ENCODE measurements at regions not wholly inside any gene's neighbourhood (a gene's known extent, or its start where the extent isn't known, plus 50 kb on each side); places are given as distances from the start of the nearest gene placed in this dataset.

DNA sequence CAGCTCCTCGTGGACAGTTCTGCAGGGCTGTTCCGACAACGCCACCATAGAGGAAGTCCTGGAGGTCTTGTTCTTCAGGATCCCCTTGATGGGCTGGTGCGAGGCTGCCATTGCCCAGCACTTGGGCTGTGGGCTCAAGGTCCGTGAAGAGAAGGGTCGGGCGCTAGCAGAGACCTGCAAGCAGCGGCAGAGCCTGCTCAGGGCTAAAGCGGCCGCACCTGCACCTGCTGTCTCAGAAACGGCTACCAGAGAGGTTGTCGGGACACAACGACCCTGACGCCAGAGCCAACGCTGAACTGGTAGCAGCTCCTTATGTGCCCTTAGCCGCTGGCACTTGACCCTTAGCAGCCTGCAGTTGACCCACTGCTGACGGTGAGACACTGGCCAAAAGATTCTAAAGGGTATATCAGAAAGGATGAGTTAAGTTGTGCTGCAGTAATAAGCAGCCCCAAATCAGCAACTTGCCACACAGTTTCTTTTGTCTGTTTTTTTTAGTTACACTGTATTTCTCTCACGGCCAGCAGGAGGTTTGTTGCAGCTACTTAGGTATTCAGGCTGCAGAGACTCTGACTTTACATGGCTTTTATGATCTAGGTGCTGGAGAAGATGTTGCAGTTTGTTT is 55.5 kb upstream of the ST6GAL2 start:
- Histone ChIP-seq H3K27ac (no peak overlapping the region), H3K4me1 (no peaks in the 10 kb centered on the region), H3K27me3 (no peaks in the 10 kb centered on the region), H3K9me3 (no peaks in the 10 kb centered on the region), H3K36me3 (no peaks in the 10 kb centered on the region), H3K4me3 (no peak overlapping the region)
- no peak for DNase-seq
- in situ Hi-C loops (cut with MboI; ENCODE audit: low sequenced_read_pairs in 4 of 4) (no loop called here), intact Hi-C loops (cut with DNase I; ENCODE audit: low total_unique reads) (no loop called here)
- no peak for ATAC-seq
- TF ChIP-seq POLR2A (IDR thresholded peaks at IDR 0.05) = no peak
- TF ChIP-seq, protein P1, sequence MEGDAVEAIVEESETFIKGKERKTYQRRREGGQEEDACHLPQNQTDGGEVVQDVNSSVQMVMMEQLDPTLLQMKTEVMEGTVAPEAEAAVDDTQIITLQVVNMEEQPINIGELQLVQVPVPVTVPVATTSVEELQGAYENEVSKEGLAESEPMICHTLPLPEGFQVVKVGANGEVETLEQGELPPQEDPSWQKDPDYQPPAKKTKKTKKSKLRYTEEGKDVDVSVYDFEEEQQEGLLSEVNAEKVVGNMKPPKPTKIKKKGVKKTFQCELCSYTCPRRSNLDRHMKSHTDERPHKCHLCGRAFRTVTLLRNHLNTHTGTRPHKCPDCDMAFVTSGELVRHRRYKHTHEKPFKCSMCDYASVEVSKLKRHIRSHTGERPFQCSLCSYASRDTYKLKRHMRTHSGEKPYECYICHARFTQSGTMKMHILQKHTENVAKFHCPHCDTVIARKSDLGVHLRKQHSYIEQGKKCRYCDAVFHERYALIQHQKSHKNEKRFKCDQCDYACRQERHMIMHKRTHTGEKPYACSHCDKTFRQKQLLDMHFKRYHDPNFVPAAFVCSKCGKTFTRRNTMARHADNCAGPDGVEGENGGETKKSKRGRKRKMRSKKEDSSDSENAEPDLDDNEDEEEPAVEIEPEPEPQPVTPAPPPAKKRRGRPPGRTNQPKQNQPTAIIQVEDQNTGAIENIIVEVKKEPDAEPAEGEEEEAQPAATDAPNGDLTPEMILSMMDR (IDR thresholded peaks at IDR 0.05 in 4 of 5, conservative IDR thresholded peaks at IDR 0.05 in 1 of 5) = no peak

DNA sequence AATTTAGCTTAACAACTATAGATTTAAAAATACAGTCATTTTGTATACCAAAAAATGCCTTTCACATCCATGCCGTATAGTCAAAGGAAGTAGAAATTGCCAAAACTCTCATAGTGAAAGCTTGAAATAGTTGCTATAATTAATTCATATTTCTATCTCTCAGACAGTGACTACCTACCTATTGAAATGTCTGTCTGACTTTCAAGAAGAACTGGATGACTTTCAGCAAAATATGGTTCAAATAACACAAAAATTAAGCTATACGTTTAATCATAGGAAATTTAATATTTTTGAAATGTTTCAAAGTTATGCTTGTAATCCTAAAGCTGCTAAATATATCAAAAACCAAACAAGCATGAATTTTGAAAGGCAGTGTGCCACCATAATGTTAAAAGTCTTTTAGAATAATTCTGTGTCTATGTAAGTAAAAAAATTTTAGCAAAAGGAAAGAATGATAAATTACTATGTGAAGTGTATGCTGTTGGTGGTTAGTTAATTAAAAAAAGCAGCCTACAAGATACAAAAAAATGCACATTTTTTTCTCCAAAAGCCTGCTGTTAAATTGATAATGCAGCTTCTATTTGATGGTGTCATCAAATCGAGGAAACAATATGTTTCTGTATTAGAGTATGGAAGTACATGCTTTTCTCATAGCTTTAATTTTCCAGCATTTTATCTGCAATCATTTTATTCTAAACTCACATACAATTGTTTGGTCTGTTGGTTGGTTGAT is 57.7 kb upstream of the ST6GAL2 start:
- no peak overlapping the region for H3K4me3 ChIP-seq
- no peaks in the 10 kb centered on the region for H3K36me3 ChIP-seq
- TF ChIP-seq, protein P1 (IDR thresholded peaks at IDR 0.05 in 4 of 5, conservative IDR thresholded peaks at IDR 0.05 in 1 of 5) = no peak
- no peak for TF ChIP-seq POLR2A (IDR thresholded peaks at IDR 0.05)
- H3K27me3 ChIP-seq = no peaks in the 10 kb centered on the region
- in situ Hi-C loops (cut with MboI; ENCODE audit: low sequenced_read_pairs in 4 of 4) (no loop called here), intact Hi-C loops (cut with DNase I; ENCODE audit: low total_unique reads) (no loop called here)
- H3K4me1 ChIP-seq = no peaks in the 10 kb centered on the region
- H3K9me3 ChIP-seq = no peaks in the 10 kb centered on the region
- DNase-seq (no peak), ATAC-seq (no peak)
- H3K27ac ChIP-seq = no peak overlapping the region

DNA sequence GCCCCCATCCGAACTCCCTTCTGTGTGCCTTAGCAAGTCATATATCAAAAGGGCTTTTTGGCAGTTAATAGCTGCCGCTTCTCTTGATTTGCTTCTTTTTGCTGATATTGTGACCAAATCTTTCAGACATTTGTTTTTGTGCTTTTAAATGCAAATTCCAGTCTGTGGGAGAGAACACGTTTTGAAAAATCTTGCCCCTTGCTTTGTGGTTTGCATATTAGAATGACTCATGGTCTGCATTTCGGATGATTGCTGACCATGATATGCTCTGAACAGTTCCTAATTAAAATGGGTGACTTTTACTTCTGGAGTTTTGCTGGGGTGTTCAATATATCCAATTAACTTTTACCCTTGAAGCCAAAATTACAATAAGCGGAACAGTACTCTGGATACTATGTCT is 58.2 kb upstream of the ST6GAL2 start:
- Histone ChIP-seq H3K27me3 (no peaks in the 10 kb centered on the region), H3K27ac (no peak overlapping the region), H3K9me3 (no peaks in the 10 kb centered on the region), H3K36me3 (no peaks in the 10 kb centered on the region), H3K4me3 (no peak overlapping the region), H3K4me1 (no peaks in the 10 kb centered on the region)
- no peak for TF ChIP-seq POLR2A (IDR thresholded peaks at IDR 0.05)
- TF ChIP-seq, protein P1 (IDR thresholded peaks at IDR 0.05 in 4 of 5, conservative IDR thresholded peaks at IDR 0.05 in 1 of 5) = no peak
- DNase-seq = no peak
- intact Hi-C loops (cut with DNase I; ENCODE audit: low total_unique reads) (no loop called here), in situ Hi-C loops (cut with MboI; ENCODE audit: low sequenced_read_pairs in 4 of 4) (no loop called here)
- no peak for ATAC-seq

DNA sequence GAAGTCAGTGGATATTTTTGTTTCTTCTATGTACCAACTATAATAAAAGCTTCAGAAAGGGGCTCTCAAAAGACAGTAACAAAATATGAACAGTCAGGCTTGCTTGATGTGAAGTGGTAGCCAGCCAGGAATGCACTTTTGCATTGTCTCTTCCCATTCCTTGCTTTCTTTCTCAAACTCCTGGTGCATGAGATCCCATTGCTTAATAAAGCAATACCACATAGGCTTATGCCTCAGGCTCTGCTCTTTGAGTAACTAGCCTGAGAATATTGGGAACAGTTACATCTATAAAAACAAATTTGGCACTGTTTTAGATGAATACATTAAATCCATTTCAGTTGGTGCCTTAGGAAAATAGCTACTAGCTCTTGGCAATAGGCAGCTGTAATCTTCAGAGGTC is 62.6 kb upstream of the ST6GAL2 start:
- Histone ChIP-seq H3K9me3 (no peaks in the 10 kb centered on the region), H3K27me3 (no peaks in the 10 kb centered on the region), H3K4me1 (no peaks in the 10 kb centered on the region), H3K4me3 (no peak overlapping the region), H3K36me3 (no peaks in the 10 kb centered on the region), H3K27ac (no peak overlapping the region)
- ATAC-seq (no peak), DNase-seq (no peak)
- intact Hi-C loops (cut with DNase I; ENCODE audit: low total_unique reads) (no loop called here), in situ Hi-C loops (cut with MboI; ENCODE audit: low sequenced_read_pairs in 4 of 4) (no loop called here)
- TF ChIP-seq, protein P1 (IDR thresholded peaks at IDR 0.05 in 4 of 5, conservative IDR thresholded peaks at IDR 0.05 in 1 of 5) = no peak
- TF ChIP-seq POLR2A (IDR thresholded peaks at IDR 0.05) = no peak

Measured in gastrocnemius medialis (tissue), 4 donors.